K562 (cell line): ENCODE measurements at regions not wholly inside any gene's neighbourhood (a gene's known extent, or its start where the extent isn't known, plus 50 kb on each side); places are given as distances from the start of the nearest gene placed in this dataset.

ENCODE experiments used
- BCLAF1 ChIP-seq, 2 experiments: fragments of 450-650 bp in 1 of 2; IDR thresholded peaks; 2 replicates each; pipeline ENCODE4 v1.6.1; 2011 to 2017; ENCODE audit warnings: low read depth in 2 of 2, antibody characterized with exemption in 1 of 2, borderline replicate concordance in 1 of 2, low read length in 1 of 2, mild to moderate bottlenecking in 1 of 2, mixed read lengths in 1 of 2; ENCODE audit not compliant: control insufficient read depth in 1 of 2
- CTCF ChIP-seq, 3 experiments: IDR thresholded peaks in 2 of 3; conservative IDR thresholded peaks in 1 of 3; 2 replicates each; pipeline ENCODE4 v1.5.1; 2011 to 2012; ENCODE audit warnings: low read length in 3 of 3, mild to moderate bottlenecking in 3 of 3, control low read depth in 2 of 3, improper control_type of control experiment in 1 of 3, inconsistent platforms in 1 of 3, low read depth in 1 of 3, mixed read lengths in 1 of 3, moderate library complexity in 1 of 3; ENCODE audit not compliant: insufficient read depth in 2 of 3
- IRF9 ChIP-seq: fragments of 450-650 bp; IDR thresholded peaks from 2 replicates; pipeline ENCODE4 v1.6.1; 2016; ENCODE audit warnings: missing biosample characterization, missing genetic modification characterization
- KLF6 ChIP-seq: fragments of 250-450 bp; sonication (Bioruptor Pico); IDR thresholded peaks from 2 replicates; pipeline ENCODE4 v1.4.0; 2020; ENCODE audit warnings: mild to moderate bottlenecking, moderate library complexity, borderline replicate concordance
- POLR2A ChIP-seq: fragments of 450-650 bp; conservative IDR thresholded peaks from 2 replicates; pipeline ENCODE4 v1.6.1; 2016
- TF ChIP-seq, protein P1 (sequence below): sonication (generic); formaldehyde crosslinking; IDR thresholded peaks from 2 replicates; pipeline ENCODE4 v1.8.1; 2023; ENCODE audit warnings: missing genetic modification reagents, mild to moderate bottlenecking, borderline replicate concordance

- TF ChIP-seq CTCF (IDR thresholded peaks at IDR 0.05 in 2 of 3, conservative IDR thresholded peaks at IDR 0.05 in 1 of 3; ENCODE audit: insufficient read depth in 2 of 3, low read depth in 1 of 3, low read length in 3 of 3) (no peak), POLR2A (no peak), KLF6 (CRISPR knock-in tag) (no peak), BCLAF1 (IDR thresholded peaks at IDR 0.05; ENCODE audit: borderline replicate concordance in 1 of 2, control insufficient read depth in 1 of 2, low read depth in 2 of 2, low read length in 1 of 2) (no peak), IRF9 (tag) (no peak)
- TF ChIP-seq, protein P1, sequence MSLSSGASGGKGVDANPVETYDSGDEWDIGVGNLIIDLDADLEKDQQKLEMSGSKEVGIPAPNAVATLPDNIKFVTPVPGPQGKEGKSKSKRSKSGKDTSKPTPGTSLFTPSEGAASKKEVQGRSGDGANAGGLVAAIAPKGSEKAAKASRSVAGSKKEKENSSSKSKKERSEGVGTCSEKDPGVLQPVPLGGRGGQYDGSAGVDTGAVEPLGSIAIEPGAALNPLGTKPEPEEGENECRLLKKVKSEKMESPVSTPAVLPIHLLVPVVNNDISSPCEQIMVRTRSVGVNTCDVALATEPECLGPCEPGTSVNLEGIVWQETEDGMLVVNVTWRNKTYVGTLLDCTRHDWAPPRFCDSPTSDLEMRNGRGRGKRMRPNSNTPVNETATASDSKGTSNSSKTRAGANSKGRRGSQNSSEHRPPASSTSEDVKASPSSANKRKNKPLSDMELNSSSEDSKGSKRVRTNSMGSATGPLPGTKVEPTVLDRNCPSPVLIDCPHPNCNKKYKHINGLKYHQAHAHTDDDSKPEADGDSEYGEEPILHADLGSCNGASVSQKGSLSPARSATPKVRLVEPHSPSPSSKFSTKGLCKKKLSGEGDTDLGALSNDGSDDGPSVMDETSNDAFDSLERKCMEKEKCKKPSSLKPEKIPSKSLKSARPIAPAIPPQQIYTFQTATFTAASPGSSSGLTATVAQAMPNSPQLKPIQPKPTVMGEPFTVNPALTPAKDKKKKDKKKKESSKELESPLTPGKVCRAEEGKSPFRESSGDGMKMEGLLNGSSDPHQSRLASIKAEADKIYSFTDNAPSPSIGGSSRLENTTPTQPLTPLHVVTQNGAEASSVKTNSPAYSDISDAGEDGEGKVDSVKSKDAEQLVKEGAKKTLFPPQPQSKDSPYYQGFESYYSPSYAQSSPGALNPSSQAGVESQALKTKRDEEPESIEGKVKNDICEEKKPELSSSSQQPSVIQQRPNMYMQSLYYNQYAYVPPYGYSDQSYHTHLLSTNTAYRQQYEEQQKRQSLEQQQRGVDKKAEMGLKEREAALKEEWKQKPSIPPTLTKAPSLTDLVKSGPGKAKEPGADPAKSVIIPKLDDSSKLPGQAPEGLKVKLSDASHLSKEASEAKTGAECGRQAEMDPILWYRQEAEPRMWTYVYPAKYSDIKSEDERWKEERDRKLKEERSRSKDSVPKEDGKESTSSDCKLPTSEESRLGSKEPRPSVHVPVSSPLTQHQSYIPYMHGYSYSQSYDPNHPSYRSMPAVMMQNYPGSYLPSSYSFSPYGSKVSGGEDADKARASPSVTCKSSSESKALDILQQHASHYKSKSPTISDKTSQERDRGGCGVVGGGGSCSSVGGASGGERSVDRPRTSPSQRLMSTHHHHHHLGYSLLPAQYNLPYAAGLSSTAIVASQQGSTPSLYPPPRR (CRISPR knock-in tag): no peak
These were observed 153.5 kb downstream of the ZNF248 start for GRCh38 chr10:37703833-37704382.
